ENCODE measurements at regions not wholly inside any gene's neighbourhood (a gene's known extent, or its start where the extent isn't known, plus 50 kb on each side); places are given as distances from the start of the nearest gene placed in this dataset.

DNA sequence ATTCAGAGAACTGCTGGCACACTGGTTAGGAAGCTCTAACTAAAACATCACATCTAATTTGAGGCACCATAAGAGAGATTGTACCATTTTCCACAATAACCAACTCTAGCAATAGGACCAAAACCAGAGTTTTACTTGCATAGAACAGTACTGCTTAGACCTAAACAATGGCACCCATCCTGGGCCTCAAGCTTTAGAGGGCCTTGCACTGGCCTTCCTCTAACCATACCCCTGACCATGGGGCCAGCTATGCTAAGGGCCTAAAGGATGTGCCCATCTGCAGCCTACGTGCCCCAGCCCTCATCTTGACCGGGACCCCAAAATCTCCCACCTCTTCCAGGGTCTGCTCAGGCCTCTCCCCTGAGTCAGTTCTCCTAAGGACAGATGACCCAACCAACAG lies 74.4 kb upstream of the ARHGAP32 start:
- TF ChIP-seq, protein P1, sequence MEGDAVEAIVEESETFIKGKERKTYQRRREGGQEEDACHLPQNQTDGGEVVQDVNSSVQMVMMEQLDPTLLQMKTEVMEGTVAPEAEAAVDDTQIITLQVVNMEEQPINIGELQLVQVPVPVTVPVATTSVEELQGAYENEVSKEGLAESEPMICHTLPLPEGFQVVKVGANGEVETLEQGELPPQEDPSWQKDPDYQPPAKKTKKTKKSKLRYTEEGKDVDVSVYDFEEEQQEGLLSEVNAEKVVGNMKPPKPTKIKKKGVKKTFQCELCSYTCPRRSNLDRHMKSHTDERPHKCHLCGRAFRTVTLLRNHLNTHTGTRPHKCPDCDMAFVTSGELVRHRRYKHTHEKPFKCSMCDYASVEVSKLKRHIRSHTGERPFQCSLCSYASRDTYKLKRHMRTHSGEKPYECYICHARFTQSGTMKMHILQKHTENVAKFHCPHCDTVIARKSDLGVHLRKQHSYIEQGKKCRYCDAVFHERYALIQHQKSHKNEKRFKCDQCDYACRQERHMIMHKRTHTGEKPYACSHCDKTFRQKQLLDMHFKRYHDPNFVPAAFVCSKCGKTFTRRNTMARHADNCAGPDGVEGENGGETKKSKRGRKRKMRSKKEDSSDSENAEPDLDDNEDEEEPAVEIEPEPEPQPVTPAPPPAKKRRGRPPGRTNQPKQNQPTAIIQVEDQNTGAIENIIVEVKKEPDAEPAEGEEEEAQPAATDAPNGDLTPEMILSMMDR (IDR thresholded peaks at IDR 0.05; ENCODE audit: control insufficient read depth, insufficient read depth, low read depth, low read length, missing control alignments): no peak
- H3K4me3 ChIP-seq (ENCODE audit: control insufficient read depth, low read depth, low read length): no peak overlapping the region
- no peak for DNase-seq (ENCODE audit: low read depth)

DNA sequence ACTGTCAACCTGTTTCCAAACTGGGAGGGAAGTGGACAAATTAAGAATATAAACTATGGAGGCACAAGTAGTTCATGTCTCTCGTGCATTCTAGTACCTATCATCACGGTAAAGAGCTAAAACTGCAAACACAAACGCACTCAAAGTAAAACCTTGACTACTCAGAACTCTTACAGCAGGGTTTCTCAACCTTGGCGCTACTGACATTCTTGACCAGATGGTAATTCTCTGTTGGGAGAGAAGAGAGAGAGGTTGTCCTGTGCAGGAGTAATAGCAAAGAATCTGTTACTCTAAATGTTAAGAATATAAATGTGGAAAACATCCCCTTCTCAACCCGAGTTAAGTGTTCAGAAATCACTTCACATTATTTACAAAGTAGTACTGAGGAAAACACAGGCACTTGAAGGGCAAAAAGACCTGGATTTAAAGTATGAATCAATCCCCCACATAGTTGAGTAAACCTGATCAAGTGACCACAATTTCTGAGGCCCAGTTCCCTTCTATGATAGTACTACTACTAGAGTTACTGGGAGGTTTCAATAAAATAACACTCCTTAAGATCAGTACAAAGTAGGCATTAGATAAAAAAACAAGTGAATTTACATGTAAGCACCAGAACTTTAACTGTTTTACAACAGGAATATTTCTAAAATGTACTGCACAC lies 73.1 kb upstream of the ARHGAP32 start:
- no peak overlapping the region for H3K4me3 ChIP-seq (ENCODE audit: control insufficient read depth, low read depth, low read length)
- TF ChIP-seq, protein P1 (IDR thresholded peaks at IDR 0.05; ENCODE audit: control insufficient read depth, insufficient read depth, low read depth, low read length, missing control alignments): no peak
- DNase-seq (ENCODE audit: low read depth): no peak

DNA sequence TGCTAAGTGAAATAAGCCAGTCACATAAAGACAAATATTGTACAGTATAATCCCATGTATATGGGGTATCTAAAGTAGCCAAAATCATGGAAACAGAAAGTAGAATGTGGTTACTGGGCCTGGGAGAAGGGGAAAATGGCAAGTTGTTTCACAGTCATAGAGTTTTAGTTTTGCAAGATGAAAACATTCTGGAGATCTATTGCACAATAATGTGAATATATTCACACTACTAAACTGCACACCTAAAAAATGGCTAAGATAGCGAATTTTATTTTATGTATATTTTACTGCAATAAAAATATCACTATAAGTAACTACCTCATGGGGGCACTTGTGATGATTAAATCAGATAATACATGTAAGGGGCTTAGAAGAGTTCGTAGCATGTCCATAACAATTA lies 72.0 kb upstream of the ARHGAP32 start:
- H3K4me3 ChIP-seq (ENCODE audit: control insufficient read depth, low read depth, low read length): no peak overlapping the region
- TF ChIP-seq, protein P1 (IDR thresholded peaks at IDR 0.05; ENCODE audit: control insufficient read depth, insufficient read depth, low read depth, low read length, missing control alignments): no peak
- DNase-seq (ENCODE audit: low read depth): no peak

DNA sequence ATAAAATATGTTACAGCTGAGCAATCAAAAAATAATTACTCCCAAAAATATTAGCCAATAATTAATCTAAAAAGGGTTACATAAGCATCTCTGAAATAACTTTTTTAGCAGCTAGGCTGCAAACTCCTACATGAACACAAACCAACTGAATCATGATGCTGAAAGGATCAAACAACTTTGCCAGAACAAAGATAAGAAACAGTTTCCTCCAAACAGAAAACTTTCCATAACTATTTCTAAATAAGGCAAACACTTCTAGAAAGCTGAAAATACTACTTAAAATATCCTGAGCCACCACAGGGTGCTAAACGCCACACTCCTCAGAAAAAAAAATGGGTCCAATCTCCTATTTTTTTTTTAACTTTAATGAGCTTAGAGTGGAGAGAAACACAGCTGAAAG lies 68.6 kb upstream of the ARHGAP32 start:
- H3K4me3 ChIP-seq (ENCODE audit: control insufficient read depth, low read depth, low read length): no peak overlapping the region
- TF ChIP-seq, protein P1 (IDR thresholded peaks at IDR 0.05; ENCODE audit: control insufficient read depth, insufficient read depth, low read depth, low read length, missing control alignments): no peak
- DNase-seq (ENCODE audit: low read depth): no peak

DNA sequence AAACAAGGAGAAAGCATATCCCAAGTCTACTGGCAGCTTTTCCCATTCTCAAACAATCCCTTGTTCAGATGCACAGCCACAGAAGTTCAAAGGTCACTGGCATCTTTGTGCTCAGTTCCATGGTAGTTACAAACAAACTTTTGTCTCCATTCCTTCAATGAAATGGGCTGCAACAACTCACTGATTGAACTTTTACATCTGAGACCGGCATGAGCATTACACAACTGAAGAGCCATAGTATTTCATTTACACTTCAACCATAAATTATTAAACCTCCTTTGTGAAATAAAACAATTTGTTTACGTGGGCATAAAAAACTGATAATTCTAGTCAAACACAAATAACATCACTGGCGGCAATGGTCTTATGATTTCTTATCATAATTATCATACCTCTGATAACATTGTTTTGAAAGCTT lies 67.8 kb upstream of the ARHGAP32 start:
- TF ChIP-seq, protein P1 (IDR thresholded peaks at IDR 0.05; ENCODE audit: control insufficient read depth, insufficient read depth, low read depth, low read length, missing control alignments): no peak
- H3K4me3 ChIP-seq (ENCODE audit: control insufficient read depth, low read depth, low read length): no peak overlapping the region
- DNase-seq (ENCODE audit: low read depth): no peak

DNA sequence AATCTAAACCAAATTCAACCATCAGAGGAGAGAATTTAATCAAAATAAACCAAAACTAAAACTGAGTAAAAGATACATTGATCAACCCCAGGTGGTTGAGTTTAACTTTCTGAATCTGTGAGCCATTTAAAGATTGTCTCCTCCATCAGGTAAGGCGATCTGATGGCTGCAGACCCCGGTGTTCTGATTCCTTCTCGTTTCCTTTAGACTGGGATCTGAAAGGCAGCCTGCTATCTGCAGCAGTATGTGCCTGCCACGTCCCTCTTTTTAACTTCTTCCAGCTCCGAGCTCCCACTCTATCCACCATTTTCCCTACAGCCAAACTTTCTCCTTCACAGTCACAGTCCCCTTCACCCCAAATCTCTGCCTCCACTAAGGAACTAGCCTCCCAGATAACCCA lies 66.1 kb upstream of the ARHGAP32 start:
- no peak for DNase-seq (ENCODE audit: low read depth)
- TF ChIP-seq, protein P1 (IDR thresholded peaks at IDR 0.05; ENCODE audit: control insufficient read depth, insufficient read depth, low read depth, low read length, missing control alignments): no peak
- H3K4me3 ChIP-seq (ENCODE audit: control insufficient read depth, low read depth, low read length): no peak overlapping the region

Data from AG09309 (cell line).